AG09319 (cell line): ENCODE measurements at regions not wholly inside any gene's neighbourhood (a gene's known extent, or its start where the extent isn't known, plus 50 kb on each side); places are given as distances from the start of the nearest gene placed in this dataset.

ENCODE experiments used
- DNase-seq: peaks from one replicate; pipeline ENCODE4 v3.0.0-alpha.2; 2010; ENCODE audit warnings: low read depth; ENCODE audit errors: extremely low read depth
- TF ChIP-seq, protein P1 (sequence below): IDR thresholded peaks from 2 replicates; pipeline ENCODE4 v1.5.1; 2011; ENCODE audit warnings: low read depth, mild to moderate bottlenecking, inconsistent platforms, low read length, moderate library complexity

DNA sequence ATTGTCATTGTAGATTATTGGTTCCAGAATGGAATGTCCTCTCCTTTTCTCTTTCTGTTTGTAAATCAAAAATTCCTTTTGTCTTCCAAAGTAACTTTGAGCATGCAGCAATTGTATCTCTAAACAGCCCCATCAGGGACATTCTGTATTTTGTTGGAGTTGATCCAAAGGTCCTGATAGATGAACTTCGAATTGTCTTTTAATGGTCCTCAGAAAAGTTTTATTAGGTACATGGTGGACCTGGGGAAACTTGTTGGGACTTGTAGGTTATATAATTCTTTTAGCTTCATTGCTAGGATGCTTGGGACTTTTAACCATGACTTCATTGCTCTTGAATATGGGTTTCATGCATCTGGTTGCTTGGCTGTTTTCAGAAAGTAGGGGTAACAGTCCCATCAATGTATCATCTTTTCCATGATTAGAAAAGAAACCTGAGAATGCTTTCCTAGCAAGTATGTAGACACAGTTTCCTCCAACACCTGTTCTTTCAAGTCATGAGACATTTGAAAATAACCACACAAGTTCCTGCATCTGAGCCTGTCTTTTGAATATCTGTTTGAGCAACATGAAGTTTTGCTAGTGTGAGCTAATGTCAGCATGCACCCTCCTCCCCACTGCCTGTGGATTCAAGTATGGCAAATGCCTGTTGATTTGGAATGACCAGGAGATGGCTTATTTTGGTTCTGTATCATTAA lies 413.1 kb downstream of the KCNRG start:
- TF ChIP-seq, protein P1, sequence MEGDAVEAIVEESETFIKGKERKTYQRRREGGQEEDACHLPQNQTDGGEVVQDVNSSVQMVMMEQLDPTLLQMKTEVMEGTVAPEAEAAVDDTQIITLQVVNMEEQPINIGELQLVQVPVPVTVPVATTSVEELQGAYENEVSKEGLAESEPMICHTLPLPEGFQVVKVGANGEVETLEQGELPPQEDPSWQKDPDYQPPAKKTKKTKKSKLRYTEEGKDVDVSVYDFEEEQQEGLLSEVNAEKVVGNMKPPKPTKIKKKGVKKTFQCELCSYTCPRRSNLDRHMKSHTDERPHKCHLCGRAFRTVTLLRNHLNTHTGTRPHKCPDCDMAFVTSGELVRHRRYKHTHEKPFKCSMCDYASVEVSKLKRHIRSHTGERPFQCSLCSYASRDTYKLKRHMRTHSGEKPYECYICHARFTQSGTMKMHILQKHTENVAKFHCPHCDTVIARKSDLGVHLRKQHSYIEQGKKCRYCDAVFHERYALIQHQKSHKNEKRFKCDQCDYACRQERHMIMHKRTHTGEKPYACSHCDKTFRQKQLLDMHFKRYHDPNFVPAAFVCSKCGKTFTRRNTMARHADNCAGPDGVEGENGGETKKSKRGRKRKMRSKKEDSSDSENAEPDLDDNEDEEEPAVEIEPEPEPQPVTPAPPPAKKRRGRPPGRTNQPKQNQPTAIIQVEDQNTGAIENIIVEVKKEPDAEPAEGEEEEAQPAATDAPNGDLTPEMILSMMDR = no peak
- no peak for DNase-seq

GRCh38 chr13:50435011-50435410 lies 408.5 kb downstream of the DLEU7 start:
- TF ChIP-seq, protein P1 = no peak

DNA sequence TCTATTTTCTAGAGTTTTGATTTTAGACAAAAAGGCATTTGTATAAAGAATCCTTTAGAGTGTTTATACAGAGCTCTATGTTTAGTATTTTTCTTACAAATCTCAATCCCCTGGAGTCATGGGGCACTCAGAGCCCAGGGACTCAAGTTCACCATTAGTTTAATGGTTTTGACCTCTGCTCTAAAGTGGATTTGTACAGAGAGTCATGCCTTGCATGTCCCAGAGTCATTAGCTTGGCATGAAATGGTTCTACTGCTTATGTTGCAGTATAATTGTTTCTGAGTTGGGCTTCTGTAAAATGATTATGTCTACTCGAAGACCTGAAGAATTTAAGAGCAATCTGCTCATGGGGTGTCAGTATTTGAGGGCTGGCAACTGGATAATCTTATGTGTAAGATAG lies 406.2 kb downstream of the DLEU7 start:
- TF ChIP-seq, protein P1 = no peak
- no peak for DNase-seq

More at GRCh38 chr13:50435011-50435410, 408.5 kb downstream of the DLEU7 start:
- DNase-seq = no peak

GRCh38 chr13:50438351-50438750 lies 405.1 kb downstream of the DLEU7 start:
- TF ChIP-seq, protein P1 = no peak
- no peak for DNase-seq

- DNase-seq = no peak
- TF ChIP-seq, protein P1 = no peak
These were observed 402.4 kb downstream of the DLEU7 start for GRCh38 chr13:50441130-50441529.

- TF ChIP-seq, protein P1 = no peak
- DNase-seq = no peak
These were observed 398.8 kb downstream of the DLEU7 start for GRCh38 chr13:50444726-50445125.

DNA sequence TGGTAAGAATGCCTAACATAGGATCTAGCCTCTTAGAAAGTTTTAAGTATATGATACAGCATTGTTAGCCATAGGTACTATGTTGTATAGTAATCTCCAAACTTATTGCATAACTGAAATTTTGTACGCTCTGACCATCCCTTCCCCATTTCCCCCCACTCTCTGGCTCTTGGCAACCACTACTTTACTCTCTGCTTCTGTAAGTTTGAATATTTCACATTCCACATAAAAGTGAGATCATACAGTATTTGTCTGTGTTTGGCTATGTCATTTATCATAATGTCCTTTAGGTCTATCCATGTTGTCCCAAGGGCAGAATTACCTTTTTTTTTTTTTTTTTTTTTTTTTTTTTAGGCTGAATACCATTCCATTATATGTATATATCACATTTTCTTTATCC lies 396.9 kb downstream of the DLEU7 start:
- DNase-seq = no peak
- TF ChIP-seq, protein P1 = no peak
